ENCODE measurements at regions not wholly inside any gene's neighbourhood (a gene's known extent, or its start where the extent isn't known, plus 50 kb on each side); places are given as distances from the start of the nearest gene placed in this dataset.

- no peak for TF ChIP-seq CTCF (IDR thresholded peaks at IDR 0.05)
- H3K9me3 ChIP-seq: no peaks in the 10 kb centered on the region
- intact Hi-C loops (cut with DNase I): no loop called here
- H3K27me3 ChIP-seq (ENCODE audit: low read depth): no peaks in the 10 kb centered on the region
- H3K4me1 ChIP-seq: no peaks in the 10 kb centered on the region
- H3K4me3 ChIP-seq: no peak overlapping the region
- ATAC-seq (no peak), DNase-seq (no peak)
- no peak overlapping the region for H3K27ac ChIP-seq
- no peaks in the 10 kb centered on the region for H3K36me3 ChIP-seq
Observed at GRCh38 chrX:126985981-126986380, 166.5 kb downstream of the PRR32 start.

GRCh38 chrX:126994032-126994600 lies 174.6 kb downstream of the PRR32 start:
- ATAC-seq (no peak), DNase-seq (no peak)
- Histone ChIP-seq H3K9me3 (no peaks in the 10 kb centered on the region), H3K27me3 (ENCODE audit: low read depth) (no peaks in the 10 kb centered on the region), H3K36me3 (no peaks in the 10 kb centered on the region), H3K27ac (no peak overlapping the region), H3K4me3 (no peak overlapping the region), H3K4me1 (no peaks in the 10 kb centered on the region)
- intact Hi-C loops (cut with DNase I): no loop called here
- TF ChIP-seq CTCF (IDR thresholded peaks at IDR 0.05): no peak

GRCh38 chrX:127011629-127012028 lies 192.1 kb downstream of the PRR32 start:
- no peak for TF ChIP-seq CTCF (IDR thresholded peaks at IDR 0.05)
- intact Hi-C loops (cut with DNase I): no loop called here
- no peaks in the 10 kb centered on the region for H3K4me1 ChIP-seq
- H3K4me3 ChIP-seq: no peak overlapping the region
- no peaks in the 10 kb centered on the region for H3K36me3 ChIP-seq
- H3K9me3 ChIP-seq: no peaks in the 10 kb centered on the region
- no peaks in the 10 kb centered on the region for H3K27me3 ChIP-seq (ENCODE audit: low read depth)
- ATAC-seq (no peak), DNase-seq (no peak)
- H3K27ac ChIP-seq: no peak overlapping the region

- Histone ChIP-seq H3K4me1 (no peaks in the 10 kb centered on the region), H3K9me3 (no peaks in the 10 kb centered on the region), H3K36me3 (no peaks in the 10 kb centered on the region), H3K4me3 (no peak overlapping the region), H3K27me3 (ENCODE audit: low read depth) (no peaks in the 10 kb centered on the region), H3K27ac (no peak overlapping the region)
- intact Hi-C loops (cut with DNase I): no loop called here
- no peak for DNase-seq
- TF ChIP-seq CTCF (IDR thresholded peaks at IDR 0.05): no peak
- no peak for ATAC-seq
Observed at GRCh38 chrX:127025013-127025412, 205.5 kb downstream of the PRR32 start.

GRCh38 chrX:127030016-127030748 lies 210.7 kb downstream of the PRR32 start:
- no peak overlapping the region for H3K4me3 ChIP-seq
- intact Hi-C loops (cut with DNase I): no loop called here
- H3K36me3 ChIP-seq: no peaks in the 10 kb centered on the region
- no peaks in the 10 kb centered on the region for H3K9me3 ChIP-seq
- no peaks in the 10 kb centered on the region for H3K4me1 ChIP-seq
- no peaks in the 10 kb centered on the region for H3K27me3 ChIP-seq (ENCODE audit: low read depth)
- ATAC-seq: no peak
- H3K27ac ChIP-seq: no peak overlapping the region
- no peak for DNase-seq
- no peak for TF ChIP-seq CTCF (IDR thresholded peaks at IDR 0.05)

Measured in lower lobe of right lung (tissue), 2 donors.